K562 (cell line): ENCODE measurements at regions not wholly inside any gene's neighbourhood (a gene's known extent, or its start where the extent isn't known, plus 50 kb on each side); places are given as distances from the start of the nearest gene placed in this dataset.

Experiments
- ATAC-seq: fragments of 200-7000 bp; cut with Tn5 transposase; 3 replicates; pipeline ENCODE4 v1.9.1; 2020; ENCODE audit warnings: moderate library complexity
- BruUV-seq: library from RNA; stranded (reverse); fragments of 400-500 nt; replicated peaks from 2 replicates; lab custom pipeline; 2021; lab: Mats Ljungman, UMichigan
- CTCF ChIA-PET: fragments of 300-600 bp; formaldehyde crosslinking; extraction: SDS; loops from one replicate; lab custom pipeline; 2021; ENCODE audit warnings: low intra/inter-chr PET ratio; lab: Yijun Ruan, JAX
- POLR2A ChIA-PET: fragments of 300-600, 350-650 bp; sonication (Branson Sonifier 250); formaldehyde crosslinking; extraction: SDS; loops from one replicate; lab custom pipeline; 2021; ENCODE audit warnings: antibody characterized with exemption, inconsistent platforms; lab: Yijun Ruan, JAX
- DNase-seq, 4 experiments: peaks; one replicate each; pipeline versions ENCODE4 v3.0.0 to v3.0.0-alpha.2; 2011 to 2018; ENCODE audit warnings: low spot score in 3 of 4, mixed read lengths in 3 of 4; ENCODE audit errors: extremely low read depth in 1 of 4
- FAIRE-seq: peaks from 2 replicates; lab custom pipeline; 2011; peaks lifted over from hg19 to GRCh38; lab: Jason Lieb, UNC
- H2AFZ ChIP-seq: 2 replicates; pipeline ENCODE4 v1.6.0; 2011; ENCODE audit warnings: low read depth, low read length, control low read depth, inconsistent platforms
- H3K27ac ChIP-seq: fragments of 200-600 bp; 3 replicates; pipeline ENCODE4 v1.8.0; 2011; ENCODE audit warnings: low read depth, mild to moderate bottlenecking, control low read depth, inconsistent platforms, low read length, moderate library complexity, mixed read lengths; ENCODE audit errors: extremely low read depth
- H3K27me3 ChIP-seq, 2 experiments: fragments of 300-600 bp in 1 of 2; 2 replicates in 1 of 2; 3 replicates in 1 of 2; pipeline versions ENCODE4 v1.6.0 to v1.8.0; 2011; ENCODE audit warnings: inconsistent platforms in 2 of 2, low read length in 2 of 2, mild to moderate bottlenecking in 1 of 2, mixed read lengths in 1 of 2, moderate library complexity in 1 of 2; ENCODE audit not compliant: control insufficient read depth in 2 of 2, insufficient read depth in 2 of 2
- H3K36me3 ChIP-seq: fragments of 300-600 bp; 3 replicates; pipeline ENCODE4 v1.8.0; 2011; ENCODE audit warnings: mild to moderate bottlenecking, low read length, inconsistent platforms; ENCODE audit not compliant: control insufficient read depth, insufficient read depth
- H3K4me1 ChIP-seq, 2 experiments: fragments of 200-600 bp in 1 of 2; replicated peaks in 1 of 2; 2 replicates in 1 of 2; 3 replicates in 1 of 2; pipeline versions ENCODE4 v1.5.1 to v1.8.0; 2011; ENCODE audit warnings: inconsistent platforms in 2 of 2, low read length in 2 of 2, mild to moderate bottlenecking in 1 of 2, mixed read lengths in 1 of 2, moderate library complexity in 1 of 2; ENCODE audit not compliant: control insufficient read depth in 2 of 2, insufficient read depth in 2 of 2
- H3K4me2 ChIP-seq: 2 replicates; pipeline ENCODE4 v1.6.1; 2011; ENCODE audit warnings: low read length, control low read depth, inconsistent platforms, mixed read lengths; ENCODE audit not compliant: insufficient read depth
- H3K4me3 ChIP-seq: fragments of 200-600 bp; sonication (generic), shearing (Covaris generic); 2 replicates; pipeline ENCODE4 v1.5.1; 2016; ENCODE audit warnings: control low read depth, inconsistent platforms
- H3K79me2 ChIP-seq: fragments of 200-600 bp; 3 replicates; pipeline ENCODE4 v1.8.0; 2011; ENCODE audit warnings: low read length, inconsistent platforms; ENCODE audit not compliant: control insufficient read depth, insufficient read depth
- H3K9ac ChIP-seq, 2 experiments: 2 replicates each; pipeline versions ENCODE4 v1.6.0 to v1.6.1; 2011; ENCODE audit warnings: low read depth in 2 of 2, low read length in 2 of 2, control low read depth in 1 of 2, inconsistent platforms in 1 of 2, mild to moderate bottlenecking in 1 of 2, mixed read lengths in 1 of 2; ENCODE audit not compliant: insufficient read depth in 1 of 2
- H3K9me1 ChIP-seq: one replicate; pipeline ENCODE4 v1.6.0; 2011; ENCODE audit warnings: inconsistent platforms, mild to moderate bottlenecking, low read length, moderate library complexity; ENCODE audit not compliant: control insufficient read depth, insufficient read depth
- H3K9me3 ChIP-seq: replicated peaks from 2 replicates; pipeline ENCODE4 v1.5.1; 2011; ENCODE audit warnings: low read depth, low read length, inconsistent platforms; ENCODE audit not compliant: control insufficient read depth, insufficient read depth
- H4K20me1 ChIP-seq: replicated peaks from 2 replicates; pipeline ENCODE4 v1.6.1; 2011; ENCODE audit warnings: low read length, inconsistent platforms, mixed read lengths; ENCODE audit not compliant: control insufficient read depth, insufficient read depth
- CBX3 ChIP-seq, 2 experiments: IDR thresholded peaks; 1 replicate in 1 of 2; 2 replicates in 1 of 2; pipeline ENCODE4 v1.6.1; 2012; ENCODE audit warnings: inconsistent platforms in 2 of 2, low read length in 2 of 2, borderline replicate concordance in 1 of 2, control low read depth in 1 of 2
- FOXA1 ChIP-seq: fragments of 450-650 bp; IDR thresholded peaks from 2 replicates; pipeline ENCODE4 v1.6.1; 2016; ENCODE audit warnings: mild to moderate bottlenecking, borderline replicate concordance
- GTF2A2 ChIP-seq: IDR thresholded peaks from 2 replicates; pipeline ENCODE4 v1.6.1; 2016; ENCODE audit warnings: mild to moderate bottlenecking, missing genetic modification characterization, missing compliant biosample characterization
- HNRNPH1 ChIP-seq: fragments of 200-400 bp; formaldehyde crosslinking; optimal IDR thresholded peaks from 2 replicates; pipeline ENCODE3; 2017; ENCODE audit warnings: low read depth, mild to moderate bottlenecking, low read length, moderate library complexity
- MYC ChIP-seq, 2 experiments: fragments of 250-450 bp in 1 of 2; sonication (Bioruptor Pico) in 1 of 2; IDR thresholded peaks; 2 replicates each; pipeline versions ENCODE4 v1.5.1 to v1.6.1; 2012 to 2021; ENCODE audit warnings: low read depth in 2 of 2, borderline replicate concordance in 1 of 2, improper control_type of control experiment in 1 of 2, low read length in 1 of 2, mild to moderate bottlenecking in 1 of 2, moderate library complexity in 1 of 2
- NCOA4 ChIP-seq: fragments of 450-650 bp; IDR thresholded peaks from 2 replicates; pipeline ENCODE4 v1.6.1; 2018; ENCODE audit warnings: mild to moderate bottlenecking; ENCODE audit not compliant: partially characterized antibody
- NFXL1 ChIP-seq: fragments of 450-650 bp; formaldehyde crosslinking; IDR thresholded peaks from 2 replicates; pipeline ENCODE4 v1.4.0; 2021; ENCODE audit warnings: mild to moderate bottlenecking
- NR2C1 ChIP-seq, 2 experiments: fragments of 450-650 bp; IDR thresholded peaks; 2 replicates each; pipeline ENCODE4 v1.6.1; 2017; ENCODE audit warnings: mild to moderate bottlenecking in 2 of 2, antibody characterized with exemption in 1 of 2, inconsistent platforms in 1 of 2, missing compliant biosample characterization in 1 of 2, missing genetic modification characterization in 1 of 2
- NUFIP1 ChIP-seq: fragments of 450-650 bp; IDR thresholded peaks from 2 replicates; pipeline ENCODE4 v1.6.1; 2018; ENCODE audit not compliant: partially characterized antibody
- RBM25 ChIP-seq: fragments of 200-400 bp; formaldehyde crosslinking; IDR thresholded peaks from 2 replicates; pipeline ENCODE4 v1.6.1; 2018; ENCODE audit warnings: low read length, low read depth, moderate library complexity; ENCODE audit not compliant: severe bottlenecking
- XRCC4 ChIP-seq: IDR thresholded peaks from one replicate; pipeline ENCODE4 v1.6.1; 2011; ENCODE audit not compliant: insufficient read depth, insufficient read length; ENCODE audit errors: extremely low read depth
- ZMIZ1 ChIP-seq, 2 experiments: fragments of 150-350 bp in 1 of 2; IDR thresholded peaks; 2 replicates each; pipeline ENCODE4 v1.6.1; 2012 to 2016; ENCODE audit warnings: low read depth in 2 of 2, low read length in 2 of 2, mild to moderate bottlenecking in 1 of 2, moderate library complexity in 1 of 2
- ZNF778 ChIP-seq: fragments of 450-650 bp; formaldehyde crosslinking; IDR thresholded peaks from 2 replicates; pipeline ENCODE4 v1.4.0; 2020; ENCODE audit warnings: mild to moderate bottlenecking, moderate library complexity
- WGBS: fragments of 100-300 bp; shearing (Covaris generic); methylation state at CpG from one replicate; pipeline ENCODE4 v1.1.6; 2016; ENCODE audit warnings: low coverage, mixed read lengths; ENCODE audit not compliant: insufficient coverage; ENCODE audit errors: missing lambda C conversion rate; 5-methylcytosine and 5-hydroxymethylcytosine counted together
- in situ Hi-C: fragments of 300-500 bp; cut with MboI; formaldehyde crosslinking; loops from 4 replicates; pipeline ENCODE4 v1.15.0; 2018; ENCODE audit warnings: inconsistent platforms, mixed read lengths
- intact Hi-C: fragments of 100-400 bp; cut with micrococcal nuclease; formaldehyde crosslinking; loops from 2 replicates; pipeline ENCODE4 v1.14.2; 2022

GRCh38 chr10:8800426-8800825 lies 745.9 kb downstream of the GATA3 start:
- H3K79me2 ChIP-seq: no peaks in the 10 kb centered on the region
- H3K9me3 ChIP-seq: no peaks in the 10 kb centered on the region
- no peaks in the 10 kb centered on the region for H4K20me1 ChIP-seq
- no peaks in the 10 kb centered on the region for H3K4me1 ChIP-seq
- FAIRE-seq: no peak
- H3K4me2 ChIP-seq: no peak overlapping the region
- WGBS: 2% methylated on average over 4 of the region's 4 CpGs
- H3K4me3 ChIP-seq: no peak overlapping the region
- BruUV-seq: no TSS peak
- no peak for DNase-seq
- H3K9me1 ChIP-seq: no peaks in the 10 kb centered on the region
- CTCF ChIA-PET: no interaction called here
- H3K27ac ChIP-seq: no peak overlapping the region
- in situ Hi-C loops (no loop called here), intact Hi-C loops (no loop called here)
- no peak for TF ChIP-seq RBM25
- no peak for TF ChIP-seq XRCC4
- no peak for TF ChIP-seq MYC (IDR thresholded peaks at IDR 0.05; ENCODE audit: low read depth, low read length)
- no peak for TF ChIP-seq MYC (CRISPR knock-in tag; IDR thresholded peaks at IDR 0.05; ENCODE audit: borderline replicate concordance, low read depth)
- TF ChIP-seq GTF2A2 (tag): no peak
- no peak for TF ChIP-seq NUFIP1
- no peak for TF ChIP-seq ZNF778
- TF ChIP-seq NFXL1: no peak
- TF ChIP-seq FOXA1: no peak
- TF ChIP-seq HNRNPH1: no peak
- no peak for TF ChIP-seq CBX3 (IDR thresholded peaks at IDR 0.05; ENCODE audit: borderline replicate concordance in 1 of 2, low read length in 2 of 2)
- TF ChIP-seq ZMIZ1 (IDR thresholded peaks at IDR 0.05; ENCODE audit: low read depth in 2 of 2, low read length in 2 of 2): no peak
- no peak for TF ChIP-seq NCOA4
- TF ChIP-seq NR2C1 (IDR thresholded peaks at IDR 0.05): no peak
- no peak for TF ChIP-seq NR2C1 (tag; IDR thresholded peaks at IDR 0.05)
- POLR2A ChIA-PET: no interaction called here
- H3K9ac ChIP-seq: no peak overlapping the region
- no peak overlapping the region for H2AFZ ChIP-seq
- H3K27me3 ChIP-seq: no peaks in the 10 kb centered on the region
- no peaks in the 10 kb centered on the region for H3K36me3 ChIP-seq
- no peak for ATAC-seq
